ENCODE measurements at regions not wholly inside any gene's neighbourhood (a gene's known extent, or its start where the extent isn't known, plus 50 kb on each side); places are given as distances from the start of the nearest gene placed in this dataset.

DNA sequence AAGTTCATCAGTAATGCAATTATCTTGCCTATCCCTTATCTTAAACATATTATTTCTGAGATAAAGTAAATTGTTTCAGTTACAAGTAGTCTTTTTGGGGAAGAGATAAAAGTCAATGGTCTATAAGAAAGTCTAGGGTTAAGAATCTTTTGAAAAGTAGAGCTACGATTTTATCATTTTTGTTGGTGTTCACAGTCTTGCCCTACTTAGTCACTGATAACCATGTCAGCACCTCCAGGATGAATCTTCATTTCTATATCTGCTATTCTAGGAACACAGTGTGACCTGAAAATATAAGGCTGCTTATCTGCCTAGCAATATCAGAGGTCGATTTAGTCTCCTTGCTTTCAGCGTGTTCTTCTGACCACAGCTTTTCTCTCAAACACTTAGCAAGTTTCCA is 1676.5 kb upstream of the PRR20A start:
- Histone ChIP-seq H3K9ac (ENCODE audit: low read length) (no peak overlapping the region), H3K4me2 (ENCODE audit: low read length) (no peak overlapping the region), H3K9me2 (ENCODE audit: insufficient read depth, low read length) (no peaks in the 10 kb centered on the region), H2AFZ (ENCODE audit: low read depth, low read length) (no peak overlapping the region), H3K79me2 (replicated peaks; ENCODE audit: insufficient read depth, low read length) (no peaks in the 10 kb centered on the region), H3K27ac (ENCODE audit: low read length) (no peak overlapping the region), H3K36me3 (ENCODE audit: insufficient read depth, low read length) (no peaks in the 10 kb centered on the region), H3K9me3 (ENCODE audit: low read length) (no peaks in the 10 kb centered on the region), H3K4me3 (ENCODE audit: low read length) (no peak overlapping the region), H3K27me3 (ENCODE audit: insufficient read depth, low read depth, low read length) (no peaks in the 10 kb centered on the region), H4K20me1 (ENCODE audit: insufficient read depth) (no peaks in the 10 kb centered on the region), H3F3A (ENCODE audit: insufficient read depth, low read length, poor library complexity, severe bottlenecking) (no peaks in the 10 kb centered on the region)
- TF ChIP-seq SMC3 (conservative IDR thresholded peaks at IDR 0.05; ENCODE audit: poor library complexity) (no peak), MXI1 (conservative IDR thresholded peaks at IDR 0.05; ENCODE audit: poor library complexity, severe bottlenecking) (no peak), POLR2AphosphoS5 (IDR thresholded peaks at IDR 0.05) (no peak), EZH2 (IDR thresholded peaks at IDR 0.05; ENCODE audit: borderline replicate concordance, insufficient read depth, low read length, poor library complexity, severe bottlenecking) (no peak), RAD21 (conservative IDR thresholded peaks at IDR 0.05) (no peak), TAF1 (IDR thresholded peaks at IDR 0.05; ENCODE audit: low read depth) (no peak), EP300 (conservative IDR thresholded peaks at IDR 0.05; ENCODE audit: poor library complexity, severe bottlenecking) (no peak)
- TF ChIP-seq, protein P1, sequence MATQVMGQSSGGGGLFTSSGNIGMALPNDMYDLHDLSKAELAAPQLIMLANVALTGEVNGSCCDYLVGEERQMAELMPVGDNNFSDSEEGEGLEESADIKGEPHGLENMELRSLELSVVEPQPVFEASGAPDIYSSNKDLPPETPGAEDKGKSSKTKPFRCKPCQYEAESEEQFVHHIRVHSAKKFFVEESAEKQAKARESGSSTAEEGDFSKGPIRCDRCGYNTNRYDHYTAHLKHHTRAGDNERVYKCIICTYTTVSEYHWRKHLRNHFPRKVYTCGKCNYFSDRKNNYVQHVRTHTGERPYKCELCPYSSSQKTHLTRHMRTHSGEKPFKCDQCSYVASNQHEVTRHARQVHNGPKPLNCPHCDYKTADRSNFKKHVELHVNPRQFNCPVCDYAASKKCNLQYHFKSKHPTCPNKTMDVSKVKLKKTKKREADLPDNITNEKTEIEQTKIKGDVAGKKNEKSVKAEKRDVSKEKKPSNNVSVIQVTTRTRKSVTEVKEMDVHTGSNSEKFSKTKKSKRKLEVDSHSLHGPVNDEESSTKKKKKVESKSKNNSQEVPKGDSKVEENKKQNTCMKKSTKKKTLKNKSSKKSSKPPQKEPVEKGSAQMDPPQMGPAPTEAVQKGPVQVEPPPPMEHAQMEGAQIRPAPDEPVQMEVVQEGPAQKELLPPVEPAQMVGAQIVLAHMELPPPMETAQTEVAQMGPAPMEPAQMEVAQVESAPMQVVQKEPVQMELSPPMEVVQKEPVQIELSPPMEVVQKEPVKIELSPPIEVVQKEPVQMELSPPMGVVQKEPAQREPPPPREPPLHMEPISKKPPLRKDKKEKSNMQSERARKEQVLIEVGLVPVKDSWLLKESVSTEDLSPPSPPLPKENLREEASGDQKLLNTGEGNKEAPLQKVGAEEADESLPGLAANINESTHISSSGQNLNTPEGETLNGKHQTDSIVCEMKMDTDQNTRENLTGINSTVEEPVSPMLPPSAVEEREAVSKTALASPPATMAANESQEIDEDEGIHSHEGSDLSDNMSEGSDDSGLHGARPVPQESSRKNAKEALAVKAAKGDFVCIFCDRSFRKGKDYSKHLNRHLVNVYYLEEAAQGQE (IDR thresholded peaks at IDR 0.05; ENCODE audit: borderline replicate concordance) = no peak
- TF ChIP-seq, protein P2, sequence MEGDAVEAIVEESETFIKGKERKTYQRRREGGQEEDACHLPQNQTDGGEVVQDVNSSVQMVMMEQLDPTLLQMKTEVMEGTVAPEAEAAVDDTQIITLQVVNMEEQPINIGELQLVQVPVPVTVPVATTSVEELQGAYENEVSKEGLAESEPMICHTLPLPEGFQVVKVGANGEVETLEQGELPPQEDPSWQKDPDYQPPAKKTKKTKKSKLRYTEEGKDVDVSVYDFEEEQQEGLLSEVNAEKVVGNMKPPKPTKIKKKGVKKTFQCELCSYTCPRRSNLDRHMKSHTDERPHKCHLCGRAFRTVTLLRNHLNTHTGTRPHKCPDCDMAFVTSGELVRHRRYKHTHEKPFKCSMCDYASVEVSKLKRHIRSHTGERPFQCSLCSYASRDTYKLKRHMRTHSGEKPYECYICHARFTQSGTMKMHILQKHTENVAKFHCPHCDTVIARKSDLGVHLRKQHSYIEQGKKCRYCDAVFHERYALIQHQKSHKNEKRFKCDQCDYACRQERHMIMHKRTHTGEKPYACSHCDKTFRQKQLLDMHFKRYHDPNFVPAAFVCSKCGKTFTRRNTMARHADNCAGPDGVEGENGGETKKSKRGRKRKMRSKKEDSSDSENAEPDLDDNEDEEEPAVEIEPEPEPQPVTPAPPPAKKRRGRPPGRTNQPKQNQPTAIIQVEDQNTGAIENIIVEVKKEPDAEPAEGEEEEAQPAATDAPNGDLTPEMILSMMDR (IDR thresholded peaks at IDR 0.05; ENCODE audit: poor library complexity, severe bottlenecking) = no peak

DNA sequence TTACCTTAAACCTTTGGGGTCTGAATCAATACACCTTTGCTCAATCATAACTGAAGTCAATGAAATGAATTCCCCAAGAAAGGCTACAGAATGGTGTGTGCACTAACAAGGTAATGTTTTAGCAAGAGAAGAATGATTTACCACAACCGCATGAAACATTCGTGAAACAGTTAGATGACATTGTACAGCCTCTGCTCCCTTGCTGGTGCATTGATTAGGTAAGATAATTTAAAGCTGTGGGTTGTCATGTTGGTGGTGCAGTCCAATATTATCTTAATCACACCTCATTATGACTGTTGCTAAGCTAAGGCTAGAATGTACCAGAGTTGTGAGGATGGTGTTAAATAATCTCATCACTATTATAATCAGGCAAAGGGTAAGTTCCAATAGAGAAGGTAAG is 1673.2 kb upstream of the PRR20A start:
- Histone ChIP-seq H3K9me3 (ENCODE audit: low read length) (no peaks in the 10 kb centered on the region), H3K36me3 (ENCODE audit: insufficient read depth, low read length) (no peaks in the 10 kb centered on the region), H3K27ac (ENCODE audit: low read length) (no peak overlapping the region), H2AFZ (ENCODE audit: low read depth, low read length) (no peak overlapping the region), H4K20me1 (ENCODE audit: insufficient read depth) (no peaks in the 10 kb centered on the region), H3K9me2 (ENCODE audit: insufficient read depth, low read length) (no peaks in the 10 kb centered on the region), H3K4me3 (ENCODE audit: low read length) (no peak overlapping the region), H3F3A (ENCODE audit: insufficient read depth, low read length, poor library complexity, severe bottlenecking) (no peaks in the 10 kb centered on the region), H3K9ac (ENCODE audit: low read length) (no peak overlapping the region), H3K79me2 (replicated peaks; ENCODE audit: insufficient read depth, low read length) (no peaks in the 10 kb centered on the region), H3K27me3 (ENCODE audit: insufficient read depth, low read depth, low read length) (no peaks in the 10 kb centered on the region), H3K4me2 (ENCODE audit: low read length) (no peak overlapping the region)
- no peak for TF ChIP-seq EP300 (conservative IDR thresholded peaks at IDR 0.05; ENCODE audit: poor library complexity, severe bottlenecking)
- TF ChIP-seq, protein P1 (IDR thresholded peaks at IDR 0.05; ENCODE audit: borderline replicate concordance) = no peak
- no peak for TF ChIP-seq MXI1 (conservative IDR thresholded peaks at IDR 0.05; ENCODE audit: poor library complexity, severe bottlenecking)
